ENCODE measurements at regions not wholly inside any gene's neighbourhood (a gene's known extent, or its start where the extent isn't known, plus 50 kb on each side); places are given as distances from the start of the nearest gene placed in this dataset.

- peak; percentile 56 for DNase-seq (ENCODE audit: low read depth, low spot score)
Observed at GRCh38 chr10:105797234-105797890, 1156.3 kb downstream of the SORCS3 start.

- no peak for DNase-seq (ENCODE audit: low read depth, low spot score)
Observed at GRCh38 chr10:105793071-105793470, 1152.0 kb downstream of the SORCS3 start.

GRCh38 chr10:105785721-105786120 lies 1144.6 kb downstream of the SORCS3 start:
- DNase-seq (ENCODE audit: low read depth, low spot score), result no peak

DNA sequence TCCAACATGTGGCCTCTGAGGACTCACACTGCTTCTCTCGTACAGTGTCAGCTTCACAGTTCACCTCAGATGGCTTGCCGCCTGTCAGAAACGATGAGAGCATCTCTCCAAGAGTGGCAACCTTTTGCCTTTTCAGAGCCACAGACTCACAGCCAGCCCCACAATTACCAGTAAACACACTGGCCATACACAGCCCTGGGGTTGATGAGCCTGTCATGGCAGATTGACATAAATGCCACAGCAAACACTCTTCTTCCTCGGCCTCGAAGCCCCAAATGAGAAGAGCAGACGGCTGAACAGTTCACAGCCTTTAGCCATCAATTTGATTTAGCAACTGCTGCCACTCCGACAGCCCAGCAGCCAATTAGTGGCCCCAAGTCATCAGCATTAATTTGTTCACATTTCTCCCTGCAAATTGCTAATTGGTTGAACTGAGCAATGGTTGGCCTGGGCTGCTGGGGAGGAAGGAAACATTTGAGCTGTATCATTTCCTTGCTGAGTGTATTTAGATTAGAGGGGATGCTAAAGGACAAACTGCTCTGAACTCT lies 1142.9 kb downstream of the SORCS3 start:
- DNase-seq (ENCODE audit: low read depth, low spot score), result no peak

DNA sequence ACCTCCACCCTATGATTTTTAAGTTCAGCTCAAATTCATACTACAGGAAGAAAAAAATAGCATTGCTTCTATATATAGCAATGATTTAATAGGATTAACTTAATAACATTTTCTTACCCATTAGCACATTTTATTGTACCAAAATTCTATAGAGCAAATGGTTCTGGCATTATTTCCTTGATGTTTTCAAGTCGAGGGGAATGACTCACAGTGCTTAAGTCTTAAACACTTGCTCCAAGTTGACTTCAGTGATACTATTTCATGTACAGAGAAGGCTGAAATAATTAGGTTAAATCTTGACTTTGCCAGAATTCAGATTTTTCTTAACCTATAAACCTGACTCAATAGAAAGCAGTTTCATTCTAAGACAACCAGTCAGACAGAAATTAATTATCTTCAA lies 1133.8 kb downstream of the SORCS3 start:
- no peak for DNase-seq (ENCODE audit: low read depth, low spot score)

GRCh38 chr10:105774351-105774750 lies 1133.3 kb downstream of the SORCS3 start:
- DNase-seq (ENCODE audit: low read depth, low spot score), result no peak

DNA sequence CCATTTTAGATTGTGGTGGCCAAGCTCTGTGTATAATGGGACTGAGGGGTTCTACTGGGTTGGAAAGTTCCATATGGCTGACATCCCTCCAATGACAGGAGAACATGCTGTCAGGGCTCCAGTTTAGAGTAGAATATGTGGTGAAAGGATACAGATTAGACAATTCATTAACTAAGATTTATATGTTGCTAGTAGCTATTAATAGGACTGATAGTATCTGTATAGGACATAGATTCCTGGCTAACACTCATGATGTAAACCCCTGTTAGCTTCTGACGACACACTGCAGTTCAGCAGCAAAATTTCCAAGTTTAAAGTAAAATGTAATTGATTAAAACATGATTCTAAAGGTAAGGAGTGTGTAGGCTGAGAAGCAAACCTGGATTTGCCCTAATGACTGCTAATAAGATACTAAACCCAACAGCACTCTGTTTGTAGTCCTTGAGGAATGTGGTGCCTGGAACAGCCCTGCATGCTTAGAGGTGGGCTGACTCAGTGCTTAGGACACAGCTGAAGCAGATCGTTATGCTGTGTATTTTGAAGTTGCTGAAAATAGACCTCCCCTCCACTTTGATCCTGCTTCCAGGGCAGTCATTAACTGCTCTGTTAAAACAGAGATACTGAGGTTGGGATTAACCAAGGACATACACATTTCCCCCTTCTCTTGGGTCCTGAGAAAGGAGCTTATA lies 1129.6 kb downstream of the SORCS3 start:
- DNase-seq (ENCODE audit: low read depth, low spot score), result peak; percentile 45

DNA sequence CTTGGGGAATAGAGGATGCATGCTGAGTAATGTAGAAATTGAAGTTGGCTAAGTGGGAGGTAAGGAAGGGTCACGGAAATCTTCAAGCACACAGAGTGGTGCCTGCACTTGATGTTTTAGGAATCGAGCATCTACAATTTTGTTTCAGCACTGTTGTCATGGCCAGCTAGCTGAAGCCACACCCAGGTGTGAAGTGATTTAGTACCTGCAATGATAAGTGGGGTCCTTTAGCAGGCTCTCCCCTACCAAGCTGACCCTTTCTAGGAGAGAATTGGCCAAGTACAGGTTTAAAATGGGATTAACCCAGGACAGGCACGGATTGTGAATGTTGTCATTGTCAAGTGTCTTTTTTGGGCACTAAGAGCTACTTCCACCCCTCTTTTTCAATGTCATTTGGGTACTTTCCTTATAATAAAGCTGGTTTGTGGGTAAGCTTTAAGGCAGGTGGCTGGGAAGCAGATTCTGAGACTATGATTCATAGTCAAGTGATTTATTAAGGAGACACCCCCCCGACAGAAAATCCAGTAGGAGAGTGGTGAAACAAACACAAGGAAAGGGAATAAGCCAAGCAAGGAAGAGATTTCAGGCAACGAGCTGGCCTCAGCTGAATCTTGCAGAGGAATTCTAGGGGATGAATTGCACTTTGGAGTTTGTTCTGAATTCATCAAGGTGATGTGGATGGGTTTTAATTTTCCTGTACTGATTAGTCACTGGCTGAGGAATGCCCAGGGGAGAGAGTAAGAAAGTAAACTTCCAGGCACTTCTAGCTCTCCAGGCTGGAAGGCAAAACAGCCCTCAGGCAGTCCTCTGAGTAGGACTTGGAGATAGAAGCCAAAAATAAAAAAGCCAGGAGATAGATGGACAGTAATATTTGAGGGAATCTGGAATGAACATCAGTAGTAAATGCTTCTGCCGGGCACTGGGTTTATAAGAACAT lies 1128.4 kb downstream of the SORCS3 start:
- peak; percentile 50 for DNase-seq (ENCODE audit: low read depth, low spot score)

DNA sequence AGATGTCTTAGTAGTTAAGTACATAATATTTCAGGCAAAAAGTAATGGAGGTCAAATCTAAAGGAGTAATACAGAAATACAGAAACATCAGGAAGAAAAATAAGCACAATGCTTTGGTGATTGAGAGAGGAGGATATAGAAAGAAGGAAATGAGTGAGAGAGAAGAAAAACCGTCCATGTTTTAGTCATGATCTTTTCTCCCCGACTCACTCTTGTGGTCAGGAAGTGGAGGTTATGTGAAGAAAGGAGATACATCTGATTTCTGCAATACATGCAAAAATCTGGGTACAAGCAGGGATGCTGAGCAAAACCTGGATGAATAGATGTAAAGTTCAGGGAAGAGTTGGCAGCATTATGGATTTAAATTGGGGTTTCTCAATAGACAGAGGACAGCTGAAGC lies 1122.5 kb downstream of the SORCS3 start:
- DNase-seq (ENCODE audit: low read depth, low spot score), result no peak

- no peak for DNase-seq (ENCODE audit: low read depth, low spot score)
Observed at GRCh38 chr10:105761576-105762260, 1120.6 kb downstream of the SORCS3 start.

- no peak for DNase-seq (ENCODE audit: low read depth, low spot score)
Observed at GRCh38 chr10:105759669-105760068, 1118.6 kb downstream of the SORCS3 start.

- no peak for DNase-seq (ENCODE audit: low read depth, low spot score)
Observed at GRCh38 chr10:105758209-105758998, 1117.3 kb downstream of the SORCS3 start.

DNA sequence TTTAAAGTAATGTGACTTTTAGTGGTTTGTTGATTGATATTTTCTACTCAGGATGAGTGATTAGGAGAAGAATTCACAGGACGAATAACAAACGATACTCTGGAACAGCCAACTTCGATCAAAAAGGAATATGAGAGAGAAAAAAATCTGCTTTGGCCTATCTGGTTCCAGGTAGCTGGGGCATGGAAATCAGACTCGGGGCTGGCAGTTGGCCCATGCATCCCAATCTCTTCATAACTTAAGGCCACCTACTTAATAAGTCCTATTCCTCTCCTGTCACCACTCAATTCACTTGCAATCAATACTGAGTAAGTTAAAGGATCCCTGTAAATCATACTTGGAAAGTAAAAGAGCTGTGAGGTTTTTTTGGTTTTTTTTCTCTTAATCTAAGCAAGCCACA lies 1116.2 kb downstream of the SORCS3 start:
- no peak for DNase-seq (ENCODE audit: low read depth, low spot score)

DNA sequence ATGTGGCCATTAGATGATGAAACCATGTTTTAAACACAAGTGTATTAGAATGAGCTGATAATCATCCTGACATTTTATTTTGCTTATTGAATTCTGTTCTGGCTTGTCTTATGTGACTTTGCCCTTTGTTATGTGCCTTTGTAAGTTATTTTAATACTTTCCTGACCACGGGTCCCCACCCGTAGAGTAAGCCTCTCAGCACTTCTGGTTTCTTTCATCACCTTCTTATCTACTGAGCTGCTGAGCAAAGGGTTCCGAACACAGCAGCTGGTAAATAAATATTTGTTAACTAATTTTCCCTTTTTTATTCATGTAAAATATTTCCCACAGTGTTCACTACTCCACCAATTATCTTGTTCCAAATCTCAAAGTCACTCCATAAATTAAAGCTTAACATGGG lies 1115.3 kb downstream of the SORCS3 start:
- DNase-seq (ENCODE audit: low read depth, low spot score), result no peak

- DNase-seq (ENCODE audit: low read depth, low spot score), result no peak
Observed at GRCh38 chr10:105751688-105752087, 1110.6 kb downstream of the SORCS3 start.

DNA sequence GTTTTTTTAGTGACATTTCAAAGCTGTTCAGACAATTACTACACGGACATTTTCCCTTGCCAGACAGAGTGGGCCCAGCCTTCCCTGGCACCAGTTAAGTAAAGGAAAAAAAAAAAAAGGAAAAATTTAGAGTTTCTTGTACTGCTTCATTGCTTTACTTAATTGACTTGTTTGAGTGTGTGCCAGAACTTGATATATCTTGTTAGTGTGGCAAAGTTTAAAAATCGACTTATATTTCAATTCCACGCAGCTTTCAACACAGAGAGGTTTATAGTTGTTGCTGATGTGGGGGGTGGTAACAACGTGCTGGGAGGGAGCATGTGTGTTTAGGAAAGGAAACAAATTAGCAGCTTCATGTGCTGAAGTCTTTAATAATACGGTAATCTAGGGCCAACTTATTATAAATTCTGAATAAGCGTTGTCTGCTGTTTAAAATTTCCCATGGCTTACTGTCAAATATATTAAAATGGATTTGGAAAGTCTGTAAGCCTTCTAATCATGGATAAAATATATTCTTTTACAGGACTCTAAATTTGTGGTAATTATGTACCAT lies 1104.6 kb downstream of the SORCS3 start:
- no peak for DNase-seq (ENCODE audit: low read depth, low spot score)

GRCh38 chr10:105743343-105744056 lies 1102.4 kb downstream of the SORCS3 start:
- peak; percentile 48 for DNase-seq (ENCODE audit: low read depth, low spot score)

- no peak for DNase-seq (ENCODE audit: low read depth, low spot score)
Observed at GRCh38 chr10:105742923-105743322, 1101.8 kb downstream of the SORCS3 start.

DNA sequence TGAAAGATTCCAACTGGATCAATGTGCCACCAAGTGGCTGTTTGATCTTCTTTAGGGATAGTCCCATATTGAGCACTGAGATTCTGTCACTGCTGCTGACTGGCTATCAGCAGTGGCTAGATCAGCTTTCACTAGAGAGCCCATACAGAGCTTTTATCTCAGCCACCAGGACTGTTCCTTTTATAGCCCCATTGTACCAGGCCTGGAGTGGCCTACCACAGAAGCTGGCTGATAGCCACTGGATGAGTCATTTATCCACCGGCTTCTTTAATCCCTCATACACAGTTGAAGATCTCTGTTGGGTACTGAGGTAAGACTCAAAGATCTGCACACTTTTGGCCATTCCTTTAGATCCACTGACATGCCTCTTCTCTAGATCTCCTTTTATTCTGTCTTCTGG lies 1101.1 kb downstream of the SORCS3 start:
- DNase-seq (ENCODE audit: low read depth, low spot score), result peak; percentile 49

DNA sequence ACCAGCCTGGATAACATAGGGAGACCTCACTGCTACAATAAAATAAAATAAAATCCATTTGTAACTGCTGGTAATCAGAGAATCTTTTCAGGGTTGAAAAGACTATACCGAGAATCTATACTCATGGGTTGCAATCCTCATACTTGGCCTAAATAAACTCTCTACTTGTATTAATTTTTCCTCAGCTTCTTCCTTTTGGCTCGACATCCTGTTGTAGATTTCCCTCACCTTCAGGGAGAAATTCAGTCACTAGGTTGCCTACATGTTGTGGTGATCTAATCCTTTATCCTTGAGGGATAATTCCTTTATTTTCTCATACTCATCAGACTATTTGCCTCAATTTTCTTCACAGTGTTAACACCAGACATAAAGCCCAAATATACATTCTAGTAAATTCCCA lies 1093.4 kb downstream of the SORCS3 start:
- DNase-seq (ENCODE audit: low read depth, low spot score), result no peak
